ENCODE measurements at regions not wholly inside any gene's neighbourhood (a gene's known extent, or its start where the extent isn't known, plus 50 kb on each side); places are given as distances from the start of the nearest gene placed in this dataset.

GRCh38 chr3:162211470-162211869 is 714.9 kb downstream of the OTOL1 start:
- no peak overlapping the region for H3K4me3 Mint-ChIP-seq (ENCODE audit: low read depth)
- DNase-seq (ENCODE audit: low spot score, unreplicated experiment) = no peak
- TF ChIP-seq CTCF (IDR thresholded peaks at IDR 0.05; ENCODE audit: unreplicated experiment) = no peak
- H3K27me3 Mint-ChIP-seq = no peaks in the 10 kb centered on the region
- no peaks in the 10 kb centered on the region for H3K9me3 Mint-ChIP-seq (ENCODE audit: low read depth)
- H3K4me1 Mint-ChIP-seq (ENCODE audit: low read depth) = no peaks in the 10 kb centered on the region
- no peaks in the 10 kb centered on the region for H3K36me3 Mint-ChIP-seq (ENCODE audit: insufficient read depth)
- H3K27ac Mint-ChIP-seq = no peak overlapping the region

GRCh38 chr3:162213196-162213595 is 716.6 kb downstream of the OTOL1 start:
- Mint-ChIP-seq H3K4me1 (ENCODE audit: low read depth) (no peaks in the 10 kb centered on the region), H3K36me3 (ENCODE audit: insufficient read depth) (no peaks in the 10 kb centered on the region), H3K4me3 (ENCODE audit: low read depth) (no peak overlapping the region), H3K27me3 (no peaks in the 10 kb centered on the region), H3K9me3 (ENCODE audit: low read depth) (no peaks in the 10 kb centered on the region), H3K27ac (no peak overlapping the region)
- DNase-seq (ENCODE audit: low spot score, unreplicated experiment) = no peak
- TF ChIP-seq CTCF (IDR thresholded peaks at IDR 0.05; ENCODE audit: unreplicated experiment) = no peak

GRCh38 chr3:162213956-162214355 is 717.3 kb downstream of the OTOL1 start:
- H3K9me3 Mint-ChIP-seq (ENCODE audit: low read depth) = no peaks in the 10 kb centered on the region
- TF ChIP-seq CTCF (IDR thresholded peaks at IDR 0.05; ENCODE audit: unreplicated experiment) = no peak
- no peaks in the 10 kb centered on the region for H3K27me3 Mint-ChIP-seq
- H3K36me3 Mint-ChIP-seq (ENCODE audit: insufficient read depth) = no peaks in the 10 kb centered on the region
- no peak overlapping the region for H3K4me3 Mint-ChIP-seq (ENCODE audit: low read depth)
- no peaks in the 10 kb centered on the region for H3K4me1 Mint-ChIP-seq (ENCODE audit: low read depth)
- no peak overlapping the region for H3K27ac Mint-ChIP-seq
- no peak for DNase-seq (ENCODE audit: low spot score, unreplicated experiment)

- TF ChIP-seq CTCF (IDR thresholded peaks at IDR 0.05; ENCODE audit: unreplicated experiment) = no peak
- H3K27ac Mint-ChIP-seq = no peak overlapping the region
- no peaks in the 10 kb centered on the region for H3K9me3 Mint-ChIP-seq (ENCODE audit: low read depth)
- no peak overlapping the region for H3K4me3 Mint-ChIP-seq (ENCODE audit: low read depth)
- H3K36me3 Mint-ChIP-seq (ENCODE audit: insufficient read depth) = no peaks in the 10 kb centered on the region
- DNase-seq (ENCODE audit: low spot score, unreplicated experiment) = no peak
- no peaks in the 10 kb centered on the region for H3K4me1 Mint-ChIP-seq (ENCODE audit: low read depth)
- H3K27me3 Mint-ChIP-seq = no peaks in the 10 kb centered on the region
Observed at GRCh38 chr3:162217647-162218046, 721.0 kb downstream of the OTOL1 start.

GRCh38 chr3:162218479-162218878 is 721.9 kb downstream of the OTOL1 start:
- DNase-seq (ENCODE audit: low spot score, unreplicated experiment) = no peak
- no peak for TF ChIP-seq CTCF (IDR thresholded peaks at IDR 0.05; ENCODE audit: unreplicated experiment)
- Mint-ChIP-seq H3K9me3 (ENCODE audit: low read depth) (no peaks in the 10 kb centered on the region), H3K4me1 (ENCODE audit: low read depth) (no peaks in the 10 kb centered on the region), H3K36me3 (ENCODE audit: insufficient read depth) (no peaks in the 10 kb centered on the region), H3K4me3 (ENCODE audit: low read depth) (no peak overlapping the region), H3K27me3 (no peaks in the 10 kb centered on the region), H3K27ac (no peak overlapping the region)

Measured in progenitor cell of endocrine pancreas (in vitro differentiated cells).